Activated CD8-positive, alpha-beta memory T cell treated with anti-CD3 and anti-CD28 coated beads for 48 hours (primary cell): ENCODE measurements at regions not wholly inside any gene's neighbourhood (a gene's known extent, or its start where the extent isn't known, plus 50 kb on each side); places are given as distances from the start of the nearest gene placed in this dataset.
A peak's percentile ranks its signal among the peaks of the same experiment; 100 is the strongest.

ENCODE experiments used
- DNase-seq, 3 experiments: peaks; one replicate each; pipeline ENCODE4 v3.0.0-alpha.2; 2020; ENCODE audit warnings: low read depth in 2 of 3, low spot score in 2 of 3

DNA sequence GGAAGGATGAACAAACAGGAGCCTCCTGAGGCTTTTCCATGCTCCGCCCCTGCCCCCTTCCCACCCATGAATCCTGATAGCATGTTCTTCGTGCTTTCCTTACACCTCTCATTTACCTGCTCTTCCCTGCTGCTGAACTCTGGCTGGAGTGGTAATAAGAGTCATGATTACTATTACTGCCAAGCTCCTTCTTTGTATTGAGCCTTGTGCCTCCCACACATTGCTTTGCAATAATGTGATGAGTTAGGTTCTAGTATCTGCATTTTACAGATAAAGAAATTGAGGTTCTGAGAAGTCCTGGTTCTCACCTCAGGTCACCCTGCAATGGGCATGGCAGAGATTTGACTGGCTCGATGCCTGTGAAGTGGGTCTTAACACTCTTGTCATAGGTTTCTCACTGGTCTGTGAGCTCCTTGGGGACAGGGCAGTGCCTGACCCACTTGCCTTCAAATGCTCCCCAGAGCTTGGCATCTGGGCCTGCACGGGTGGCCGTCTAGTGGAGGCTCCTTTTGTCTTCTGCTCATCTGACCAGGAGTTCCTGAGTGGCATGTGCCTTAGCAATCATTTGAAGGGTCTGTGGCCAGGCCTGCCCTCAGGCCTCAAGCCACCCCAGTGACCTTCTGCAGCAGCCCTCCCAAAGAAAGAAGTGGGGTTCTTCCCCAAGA lies 309.2 kb upstream of the ZMIZ1 start:
- no peak for DNase-seq

- no peak for DNase-seq
These were observed 308.1 kb upstream of the ZMIZ1 start for GRCh38 chr10:78760463-78761310.

DNA sequence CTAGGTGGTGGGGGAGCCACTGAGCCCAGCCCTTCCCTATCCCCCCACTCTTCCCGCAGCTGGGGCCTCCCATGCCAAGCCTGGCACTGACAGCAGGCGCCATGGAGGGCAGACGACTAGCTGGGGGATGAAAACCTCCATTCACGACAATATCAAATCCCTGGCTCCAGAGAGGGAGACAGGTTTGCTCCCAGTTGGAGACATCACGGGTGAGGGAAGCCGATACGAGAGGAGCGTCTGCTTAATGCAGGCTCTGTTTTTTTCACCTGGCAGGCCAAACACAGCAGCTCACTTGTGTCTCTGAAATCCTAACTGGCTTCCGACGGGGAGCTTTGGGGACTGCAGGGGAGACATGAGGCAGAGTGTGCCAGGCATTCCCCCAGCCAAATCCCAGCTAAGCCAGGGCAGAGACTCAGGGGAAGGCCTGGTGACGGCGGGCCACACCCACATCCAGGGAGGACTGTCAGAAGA lies 307.4 kb upstream of the ZMIZ1 start:
- DNase-seq = no peak

- DNase-seq = no peak
These were observed 306.6 kb upstream of the ZMIZ1 start for GRCh38 chr10:78762086-78762630.

GRCh38 chr10:78763234-78763633 lies 305.5 kb upstream of the ZMIZ1 start:
- no peak for DNase-seq

DNA sequence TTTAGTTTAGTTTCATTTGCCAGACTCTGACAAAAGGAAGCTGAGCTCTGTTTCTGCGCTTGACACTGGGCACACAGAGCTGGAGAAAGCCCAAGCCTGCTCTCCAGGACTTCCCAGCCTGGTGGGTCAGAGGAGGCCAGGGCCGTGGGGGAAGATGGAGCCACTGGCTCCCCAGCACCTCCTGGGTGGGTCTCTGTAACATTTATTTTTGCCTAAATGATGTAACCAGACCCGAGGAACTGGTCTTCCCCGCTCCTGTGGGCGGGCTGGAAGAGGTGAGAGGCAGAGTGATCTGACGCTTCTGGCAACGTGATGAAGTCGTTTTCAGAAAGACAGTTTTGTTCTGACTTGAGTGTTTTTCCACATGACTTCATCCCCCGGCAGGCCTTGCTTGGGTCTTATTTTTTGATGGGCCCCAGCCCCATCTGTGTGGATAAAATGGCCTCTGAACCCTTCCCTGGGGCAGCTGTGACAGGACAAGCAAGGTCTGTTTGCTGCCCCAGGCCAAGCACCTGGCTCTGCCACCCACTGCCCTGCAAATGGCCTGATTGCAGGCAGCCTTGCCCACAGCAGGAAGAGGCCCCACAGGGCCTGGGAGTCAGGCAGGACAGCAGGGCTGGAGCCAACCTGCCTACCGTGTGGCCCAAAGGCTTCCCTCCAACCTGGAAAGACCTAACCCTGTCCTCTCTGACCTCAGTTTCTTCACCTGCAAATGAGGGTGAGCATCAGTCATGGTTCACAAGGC lies 304.9 kb upstream of the ZMIZ1 start:
- DNase-seq = peak in 1 of 3 experiments; percentile 34

GRCh38 chr10:78764436-78764835 lies 304.3 kb upstream of the ZMIZ1 start:
- no peak for DNase-seq

GRCh38 chr10:78764846-78765430 lies 303.8 kb upstream of the ZMIZ1 start:
- no peak for DNase-seq

DNA sequence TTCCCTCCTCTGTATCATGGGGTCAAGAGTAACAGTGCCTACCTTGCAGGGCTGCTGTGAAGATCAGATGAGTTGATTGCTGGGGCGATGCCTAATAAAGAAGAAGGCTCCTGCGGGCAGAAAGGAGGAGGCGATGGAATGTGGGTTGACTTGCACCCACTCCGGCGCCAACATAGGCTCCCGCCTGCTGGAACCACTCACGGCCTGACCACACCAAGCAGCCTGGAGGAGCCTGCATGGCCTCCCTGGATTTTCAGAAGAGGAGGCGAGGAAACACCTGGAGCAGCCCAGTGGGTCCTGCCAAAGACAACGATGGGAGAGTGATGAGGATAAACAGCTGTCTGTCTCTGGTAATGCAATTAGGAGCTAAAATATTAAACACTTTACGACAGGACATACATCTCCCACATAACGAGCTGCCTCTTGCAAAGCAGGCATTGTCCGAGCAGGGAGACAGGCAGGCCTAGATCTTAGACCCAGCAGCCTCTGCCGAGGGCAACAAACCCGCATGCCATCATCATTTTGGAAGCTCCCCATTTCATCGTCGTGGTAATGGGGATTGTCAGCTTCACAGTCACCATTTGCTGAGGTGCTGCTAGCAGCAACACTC lies 302.9 kb upstream of the ZMIZ1 start:
- DNase-seq = no peak

GRCh38 chr10:78766603-78767002 lies 302.2 kb upstream of the ZMIZ1 start:
- DNase-seq = no peak

DNA sequence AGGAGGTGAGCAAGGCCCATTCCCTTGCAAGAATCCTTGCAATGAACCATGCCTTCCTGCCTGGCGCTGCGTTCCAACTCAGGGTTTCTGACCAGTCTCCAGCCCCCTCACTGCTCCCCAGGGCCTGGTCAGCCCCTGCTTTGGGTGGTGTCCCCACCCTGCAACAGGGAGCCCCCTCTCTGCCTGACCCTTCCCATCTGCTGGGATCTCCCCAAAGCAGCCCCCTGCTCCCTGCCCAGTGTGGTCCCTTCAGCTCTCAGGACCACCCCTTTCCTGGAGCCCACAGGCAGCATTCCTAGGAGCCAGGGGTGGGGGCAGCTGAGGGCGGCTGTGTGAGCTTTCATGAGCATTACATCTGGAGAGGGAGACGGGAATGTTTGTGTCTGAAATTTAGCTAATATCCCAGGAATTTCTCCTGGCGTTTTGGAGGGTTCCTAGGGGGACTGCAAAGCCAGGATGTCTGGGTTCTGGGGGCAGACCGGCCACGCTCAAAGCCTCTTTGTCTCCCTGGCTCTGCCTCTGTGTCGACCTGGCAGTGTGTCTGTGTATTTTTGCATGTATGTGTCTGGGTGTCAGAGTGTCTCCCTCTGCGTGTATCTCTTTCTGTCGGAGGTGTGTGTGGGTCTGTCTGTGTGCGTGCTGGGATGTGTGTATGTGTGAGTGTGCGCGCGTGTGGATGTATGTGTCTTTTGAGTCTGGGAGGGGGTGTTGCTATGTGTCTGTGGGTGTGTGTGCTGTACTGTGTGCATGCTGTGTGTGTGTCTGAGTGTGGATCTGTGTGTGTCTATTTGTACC lies 300.5 kb upstream of the ZMIZ1 start:
- DNase-seq = no peak

GRCh38 chr10:78768876-78769275 lies 299.9 kb upstream of the ZMIZ1 start:
- no peak for DNase-seq

DNA sequence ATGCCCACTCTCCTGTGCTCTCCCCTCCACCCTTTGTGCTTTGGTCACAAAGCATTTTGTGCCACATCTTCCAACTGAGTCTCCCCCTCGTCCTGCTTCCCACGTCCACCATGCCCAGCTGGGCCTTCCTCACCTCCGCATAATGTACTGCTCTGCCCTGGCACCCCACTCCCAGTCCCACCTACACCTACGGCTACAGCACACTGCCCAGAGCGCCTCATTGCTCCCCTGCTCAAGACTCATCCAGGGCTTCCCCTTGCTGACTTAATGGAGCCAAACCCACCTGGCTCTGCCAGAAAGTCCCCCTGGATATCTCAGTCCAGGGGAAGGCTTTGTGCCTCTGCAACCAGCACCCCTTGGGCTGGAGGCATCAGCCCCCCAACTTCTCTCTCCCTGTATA lies 299.2 kb upstream of the ZMIZ1 start:
- no peak for DNase-seq

DNA sequence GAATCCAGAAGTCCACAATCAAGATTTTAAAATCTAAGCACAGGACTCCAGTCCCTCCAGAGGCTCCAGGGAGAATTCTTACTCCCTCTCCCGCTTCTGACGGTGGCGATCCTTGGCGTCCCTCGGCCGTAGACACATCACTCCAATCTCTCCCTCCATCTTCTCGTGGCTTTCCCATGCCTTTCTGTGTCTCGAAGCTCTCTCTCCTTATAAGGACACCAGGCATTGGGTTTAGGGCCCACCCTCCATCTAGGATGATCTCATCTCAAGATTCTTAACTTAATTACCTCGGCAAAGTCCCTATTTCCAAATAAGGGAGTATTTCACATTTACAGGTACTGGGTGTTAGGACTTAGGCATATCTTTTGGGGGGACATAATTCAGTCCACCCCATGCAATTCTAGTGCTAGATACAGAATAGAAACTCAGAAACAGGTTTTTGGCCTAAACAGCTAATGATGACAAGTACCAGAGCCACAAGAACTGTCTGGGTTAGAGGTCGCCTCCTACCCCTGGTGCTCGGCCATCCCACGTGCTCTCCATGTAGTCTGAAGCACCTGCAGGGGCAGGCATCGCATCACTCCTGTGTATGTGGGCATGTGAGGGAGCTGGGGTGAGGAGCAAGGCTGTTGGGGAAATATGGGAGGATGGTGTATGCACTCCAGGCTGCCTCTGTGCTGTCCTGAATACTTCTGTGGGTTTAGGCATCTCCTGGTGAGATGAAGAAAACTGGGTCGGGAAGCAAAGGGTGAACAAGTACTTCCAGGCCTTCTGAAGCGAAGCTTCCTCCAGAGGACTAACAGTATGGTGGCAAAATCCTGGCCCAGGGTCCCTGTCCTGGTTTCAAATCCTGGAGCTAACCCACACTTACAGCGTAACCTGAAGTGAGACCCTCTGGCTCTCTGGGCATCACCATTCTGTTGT lies 298.3 kb upstream of the ZMIZ1 start:
- no peak for DNase-seq

- no peak for DNase-seq
These were observed 297.5 kb upstream of the ZMIZ1 start for GRCh38 chr10:78771260-78771659.

DNA sequence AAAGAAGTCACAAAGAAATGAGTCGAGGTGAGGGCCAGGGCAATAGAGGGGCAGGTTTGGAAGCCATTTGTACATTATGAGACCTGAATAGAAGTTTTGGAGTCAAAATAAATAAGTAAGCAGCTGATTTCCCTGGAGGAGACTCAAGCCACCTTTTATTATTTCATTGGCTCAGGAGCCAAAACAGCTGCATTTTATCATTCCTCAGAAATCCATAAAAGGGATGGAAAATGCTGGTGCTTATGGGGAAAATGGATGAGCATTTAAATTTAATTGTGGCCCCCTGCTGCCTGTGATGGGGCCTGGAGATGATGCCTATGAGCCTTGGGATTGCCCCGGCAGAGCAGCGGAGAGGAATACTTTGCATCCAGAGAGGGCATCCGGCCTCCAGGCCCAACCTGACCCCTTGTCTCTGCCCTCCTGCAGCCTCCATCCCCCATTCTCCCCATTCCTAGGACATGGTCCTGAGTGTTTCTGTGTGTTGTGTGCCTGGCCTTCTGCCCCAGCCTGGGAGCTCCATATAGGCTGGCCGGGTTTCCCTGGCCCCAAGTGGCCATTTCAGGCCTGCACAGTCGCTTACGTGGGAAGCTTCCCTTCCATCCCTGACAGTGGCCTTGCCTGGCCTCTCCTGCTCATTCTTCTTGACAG lies 296.8 kb upstream of the ZMIZ1 start:
- DNase-seq = no peak

DNA sequence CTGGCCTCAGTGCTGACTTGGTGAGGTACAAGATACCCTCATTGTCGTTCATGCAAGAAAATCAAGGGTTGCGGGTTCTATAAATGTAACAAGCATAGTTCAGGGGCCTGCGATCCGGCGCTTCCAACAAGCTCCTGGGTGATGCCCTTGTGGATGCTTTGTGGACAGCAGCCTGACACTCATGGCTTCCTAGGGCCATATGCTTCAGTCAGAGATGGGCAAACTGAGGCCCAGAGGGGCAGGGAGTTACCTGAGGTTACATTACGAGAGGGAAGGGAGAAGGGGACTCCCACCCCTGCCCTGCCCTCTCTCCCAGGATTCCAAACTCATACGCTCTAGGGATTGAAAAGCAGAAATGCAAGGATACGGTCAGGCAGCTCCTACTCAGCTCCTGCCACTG lies 296.3 kb upstream of the ZMIZ1 start:
- DNase-seq = no peak

- DNase-seq = no peak
These were observed 295.7 kb upstream of the ZMIZ1 start for GRCh38 chr10:78772986-78773530.
